Head of caudate nucleus (tissue), 42 donors: ENCODE measurements at regions not wholly inside any gene's neighbourhood (a gene's known extent, or its start where the extent isn't known, plus 50 kb on each side); places are given as distances from the start of the nearest gene placed in this dataset.

Experiments used
- DNase-seq, 42 donors: peaks; one replicate each; pipeline versions ENCODE4 v3.0.0 to v3.0.0-alpha.2; 2020 to 2021; ENCODE audit warnings: mixed read lengths in 7 of 42
- intact Hi-C: fragments of 100-400 bp; cut with DNase I; formaldehyde crosslinking; loops from one replicate; pipeline ENCODE4 v1.15.0; 2022

DNA sequence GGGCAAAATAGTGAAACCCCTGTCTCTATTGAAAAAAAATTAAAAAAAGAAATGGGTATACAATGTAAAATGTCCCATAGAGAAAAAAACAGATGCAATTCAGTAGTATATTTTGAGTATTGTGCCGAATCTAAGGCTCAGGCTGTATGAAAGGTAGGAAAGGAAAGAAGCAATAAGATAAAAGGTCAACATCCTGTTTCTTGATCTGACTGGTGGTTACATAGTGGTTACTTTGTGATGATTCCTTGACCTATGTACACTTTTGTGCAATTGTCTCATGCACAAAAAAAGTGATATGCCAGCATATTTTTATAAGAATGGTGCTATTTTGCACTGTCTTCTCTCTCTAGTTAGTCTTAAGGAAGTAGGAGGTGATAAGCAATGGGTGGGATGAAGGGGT is 1333.7 kb upstream of the TMEFF2 start:
- intact Hi-C loops: no loop called here
- DNase-seq: no peak

DNA sequence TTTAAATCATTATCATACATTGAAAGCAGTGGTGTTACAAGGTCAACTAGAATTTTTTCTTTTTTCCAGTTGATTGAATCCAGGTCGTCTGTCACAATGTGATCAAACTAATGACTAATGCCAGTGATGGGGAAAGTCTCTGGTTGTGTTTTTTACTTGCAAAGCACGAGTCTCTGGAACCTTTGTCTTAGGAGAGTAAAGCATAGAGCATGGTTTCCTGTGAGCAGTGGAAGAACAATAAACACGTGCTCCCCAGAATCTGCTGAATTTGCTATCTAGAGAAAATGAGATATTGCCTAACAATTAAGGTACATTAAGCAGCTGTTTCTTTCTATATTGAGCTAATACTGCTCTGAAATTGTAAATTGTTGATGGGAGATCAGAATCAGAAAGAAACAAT is 1332.4 kb upstream of the TMEFF2 start:
- no peak for DNase-seq
- intact Hi-C loops: no loop called here

DNA sequence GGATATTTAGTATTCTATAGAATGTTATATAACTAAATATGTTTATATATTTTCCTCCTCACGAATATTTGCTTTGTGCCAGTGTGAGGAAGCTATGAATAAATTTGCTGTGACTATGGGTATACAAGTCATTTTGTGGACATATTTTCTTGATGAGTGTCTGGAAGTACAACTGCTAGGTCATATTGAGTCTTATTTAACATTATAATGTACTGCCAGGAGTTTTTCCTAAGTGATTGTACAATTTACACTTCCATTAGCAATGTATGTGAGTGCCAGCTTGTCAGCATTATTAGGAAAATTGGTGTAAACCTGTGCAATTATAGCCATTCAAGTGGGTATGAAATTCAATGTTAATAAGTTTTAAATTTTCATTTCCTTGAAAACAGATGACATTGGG is 1328.9 kb upstream of the TMEFF2 start:
- intact Hi-C loops: no loop called here
- DNase-seq: no peak

DNA sequence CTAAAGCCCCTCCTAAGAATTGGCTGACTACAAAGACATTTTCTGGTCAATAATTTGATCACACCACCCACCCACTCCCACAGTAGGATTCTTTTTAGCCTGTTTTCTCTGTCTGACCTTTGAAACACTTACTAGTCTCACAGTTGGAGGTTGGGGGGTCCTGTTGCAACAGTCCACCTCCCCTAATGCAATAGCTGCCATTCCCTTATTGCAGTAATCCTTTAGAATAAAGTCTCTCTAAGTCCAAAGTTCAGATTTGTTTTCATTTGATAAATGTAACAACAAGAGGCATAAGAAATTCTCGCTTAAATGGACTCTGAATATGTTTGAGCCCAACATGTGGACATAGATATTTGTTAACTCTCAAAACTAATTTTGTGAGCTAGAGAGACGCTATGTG is 1326.8 kb upstream of the TMEFF2 start:
- DNase-seq: no peak
- intact Hi-C loops: no loop called here

DNA sequence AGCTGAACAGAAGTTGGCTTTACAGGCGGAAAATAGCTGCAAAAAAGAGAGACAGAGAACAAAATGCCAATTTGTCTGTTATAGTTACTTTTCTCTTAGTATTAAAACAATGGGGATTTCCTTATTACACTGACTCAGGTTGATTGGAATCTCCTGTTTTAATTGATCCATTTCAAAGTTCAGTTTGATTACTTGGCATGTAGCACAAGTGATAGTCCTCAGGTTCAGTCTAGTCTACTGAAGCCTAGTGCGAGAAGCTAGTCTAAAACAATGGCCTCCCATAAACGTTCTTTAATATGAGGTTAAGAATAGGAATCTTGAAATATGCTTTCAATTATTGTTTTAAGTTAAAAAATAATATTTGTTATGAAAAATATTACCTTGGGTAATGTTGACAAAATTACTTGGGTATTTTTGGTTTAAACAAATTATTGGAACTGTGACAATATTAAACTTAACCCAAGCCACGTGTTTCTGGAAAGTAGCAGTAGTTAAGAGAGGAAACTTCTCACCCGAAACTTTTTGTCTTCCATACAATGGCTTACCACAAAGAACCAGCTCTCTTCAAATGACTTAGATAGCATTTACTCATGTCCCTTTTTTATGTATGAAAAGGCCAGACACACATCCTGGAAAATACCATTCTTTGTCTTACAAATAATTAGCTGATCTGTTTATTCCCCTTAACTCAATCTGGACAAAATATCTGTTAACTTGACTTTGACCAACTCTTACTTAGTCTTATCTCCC is 1326.2 kb upstream of the TMEFF2 start:
- intact Hi-C loops: no loop called here
- DNase-seq: no peak

DNA sequence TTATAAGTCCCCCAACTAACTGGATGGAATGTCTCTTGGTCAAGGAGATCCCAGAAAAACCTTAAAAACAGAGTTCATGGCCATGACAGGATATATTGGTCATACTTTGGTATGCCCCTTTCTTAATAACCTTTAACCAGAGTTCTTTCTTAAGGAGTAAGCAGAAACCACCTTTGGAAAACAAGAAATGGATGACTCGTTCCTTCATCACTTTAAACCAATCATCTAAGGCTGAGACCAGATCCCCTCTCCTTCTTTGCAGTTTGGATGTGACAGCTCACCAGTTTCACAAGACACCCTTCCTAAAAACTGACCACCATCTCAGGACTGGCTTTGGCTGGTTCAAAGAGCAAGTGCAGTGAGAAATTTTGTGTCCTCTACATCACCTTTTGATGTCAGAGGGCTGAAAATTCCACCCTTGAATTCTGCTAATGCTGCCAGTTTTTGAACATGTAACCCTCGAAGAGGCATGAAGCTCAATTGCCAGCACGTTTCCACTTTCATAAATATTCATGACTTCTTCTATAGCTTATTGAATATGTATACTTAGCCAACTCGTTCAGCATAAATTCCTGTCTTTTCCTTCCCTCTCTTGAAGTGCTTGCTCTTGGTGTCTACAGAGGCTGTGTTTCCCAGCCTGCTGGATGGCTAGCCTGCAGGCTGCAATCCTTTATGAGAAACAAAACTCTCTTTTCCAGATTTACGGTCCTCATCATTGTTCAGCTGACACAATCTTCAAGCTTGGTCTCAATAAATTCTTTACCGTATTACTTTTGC is 1323.5 kb upstream of the TMEFF2 start:
- intact Hi-C loops: no loop called here
- DNase-seq: no peak

DNA sequence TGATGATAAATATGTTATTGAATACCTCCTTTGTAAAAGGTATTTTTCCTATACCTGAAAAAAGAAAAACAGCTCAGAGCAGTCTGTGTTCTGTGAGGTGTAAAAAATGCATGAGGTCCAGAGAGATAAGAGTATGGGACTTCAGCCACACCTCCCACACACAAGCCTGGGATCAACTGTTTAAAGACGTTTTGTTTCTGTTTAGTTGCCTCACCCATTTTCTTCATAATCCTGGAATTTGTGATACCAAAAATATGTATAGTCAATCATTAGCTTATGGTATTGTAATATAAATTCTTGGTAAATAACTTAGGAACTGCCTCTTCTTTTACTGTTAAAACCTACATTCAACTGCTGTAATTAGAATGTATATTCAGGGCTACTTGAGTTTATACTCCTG is 1322.9 kb upstream of the TMEFF2 start:
- intact Hi-C loops: no loop called here
- no peak for DNase-seq

DNA sequence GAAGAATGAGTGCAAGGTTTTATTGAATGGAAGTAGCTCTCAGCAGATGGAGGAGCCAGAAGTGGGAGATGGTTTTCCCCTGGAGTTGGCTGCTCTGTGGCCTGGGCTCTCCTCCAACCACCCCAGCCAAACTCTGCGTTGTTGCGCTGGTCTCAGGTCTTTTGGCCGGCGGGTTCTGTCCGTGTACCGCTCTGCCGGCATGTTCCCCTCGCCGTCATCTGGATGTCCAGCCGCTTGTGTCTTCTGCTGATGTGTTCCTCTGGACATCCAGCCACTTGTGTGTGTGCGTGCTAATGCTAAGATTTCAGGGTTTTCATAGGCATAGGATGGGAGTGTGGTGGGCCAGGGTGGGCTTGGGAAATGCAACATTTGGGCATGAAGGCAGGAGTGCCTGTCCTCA is 1311.3 kb upstream of the TMEFF2 start:
- intact Hi-C loops: no loop called here
- no peak for DNase-seq

DNA sequence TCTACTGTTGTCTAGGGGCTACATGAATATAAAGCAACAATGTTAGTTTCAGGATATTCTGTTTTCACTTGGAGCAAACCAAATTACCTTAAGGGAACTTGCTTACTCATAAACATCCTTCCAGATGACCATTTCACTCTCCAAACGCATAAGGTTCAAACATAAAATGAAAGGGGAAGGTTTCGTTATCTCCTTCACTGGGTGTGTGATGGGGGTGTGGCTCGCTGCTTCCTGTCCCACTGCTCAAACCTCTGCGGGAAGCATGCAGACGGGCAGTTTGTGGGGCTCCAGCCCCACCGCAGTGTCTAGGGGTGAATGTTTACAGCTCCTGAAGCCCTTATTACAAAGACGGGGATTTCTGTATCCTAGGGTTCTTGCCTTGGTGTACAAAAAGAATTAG is 1310.9 kb upstream of the TMEFF2 start:
- no peak for DNase-seq
- intact Hi-C loops: no loop called here

DNA sequence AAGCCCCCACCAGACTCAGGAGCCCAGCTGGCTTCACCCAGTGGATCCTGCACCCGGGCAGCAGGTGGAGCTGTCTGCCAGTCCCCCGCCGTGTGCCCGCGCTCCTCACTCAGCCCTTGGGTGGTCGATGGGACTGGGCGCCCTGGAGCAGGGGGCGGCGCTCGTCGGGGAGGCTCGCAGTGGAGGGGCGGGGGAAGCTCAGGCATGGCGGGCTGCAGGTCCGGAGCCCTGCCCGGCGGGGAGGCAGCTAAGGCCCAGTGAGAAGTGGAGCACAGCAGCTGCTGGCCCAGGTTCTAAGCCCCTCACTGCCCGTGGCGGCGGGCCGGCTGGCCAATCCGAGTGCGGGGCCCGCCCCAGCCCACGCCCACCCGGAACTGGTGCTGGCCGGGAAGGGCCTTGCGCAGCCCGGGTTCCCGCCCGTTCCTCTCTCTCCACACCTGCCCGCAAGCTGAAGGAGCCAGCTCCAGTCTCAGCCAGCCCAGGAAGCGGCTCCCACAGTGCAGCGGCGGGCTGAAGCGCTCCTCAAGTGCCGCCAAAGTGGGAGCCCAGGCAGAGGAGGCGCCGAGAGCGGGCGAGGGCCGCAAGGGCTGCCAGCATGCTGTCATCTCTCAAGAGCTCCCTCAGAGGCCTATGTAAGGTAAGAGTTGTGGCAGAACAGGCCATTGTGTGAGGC is 1307.8 kb upstream of the TMEFF2 start:
- no peak for DNase-seq
- intact Hi-C loops: no loop called here

DNA sequence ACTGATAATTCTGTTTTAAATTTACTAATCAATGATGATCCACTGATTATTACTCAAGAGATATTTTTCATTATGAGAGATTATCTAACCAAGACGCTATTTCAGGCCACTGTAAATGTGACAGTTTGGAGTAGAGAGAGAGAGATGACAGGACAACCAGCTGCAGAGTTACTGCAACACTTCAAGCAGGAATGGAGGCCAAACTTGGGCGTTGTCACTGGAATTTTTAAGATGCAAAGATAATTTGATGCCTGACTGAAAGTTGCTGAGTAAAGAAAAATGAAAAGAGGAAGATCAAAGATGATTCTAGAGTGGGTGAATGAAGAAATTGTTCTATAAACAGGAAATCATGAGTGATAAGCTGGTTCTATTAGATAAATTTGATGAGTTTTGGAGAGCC is 1302.1 kb upstream of the TMEFF2 start:
- DNase-seq: no peak
- intact Hi-C loops: no loop called here

DNA sequence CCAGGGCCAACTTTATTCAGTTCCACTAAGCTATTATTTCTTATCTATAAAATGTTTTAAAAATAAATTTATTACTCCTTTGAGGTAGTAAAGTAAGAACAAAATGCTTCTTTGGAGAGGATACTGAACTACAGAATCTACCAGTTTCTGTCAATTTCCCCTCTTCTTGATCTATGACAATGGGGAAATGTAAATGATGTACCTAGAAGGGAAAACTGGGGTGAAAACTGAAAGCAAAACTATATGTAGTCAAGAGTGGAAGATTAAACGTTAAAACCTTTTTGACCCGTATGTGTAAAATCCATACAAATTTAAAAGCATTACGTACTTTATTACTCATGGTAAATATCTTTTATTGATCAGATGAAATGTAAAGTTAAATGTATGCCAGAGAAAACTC is 1287.8 kb upstream of the TMEFF2 start:
- intact Hi-C loops: no loop called here
- DNase-seq: no peak

DNA sequence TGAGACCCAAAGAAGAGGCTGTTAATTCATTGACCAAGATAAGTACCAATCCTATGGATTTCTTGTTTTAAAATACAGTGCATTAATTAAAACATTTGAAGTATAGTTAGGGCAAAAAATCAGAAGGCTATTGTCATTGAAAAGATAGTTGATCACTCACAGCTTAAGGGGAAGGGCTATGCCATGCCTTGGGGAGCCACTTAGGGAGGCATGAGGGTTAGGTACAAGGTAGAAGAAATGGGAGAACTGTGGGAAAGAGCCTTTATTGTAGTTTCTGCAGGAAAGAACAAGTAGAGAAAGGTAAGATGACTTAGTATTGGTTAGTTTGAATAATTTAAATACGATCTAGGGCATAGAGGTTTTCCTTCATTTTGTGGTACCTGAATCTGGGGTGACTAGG is 1285.5 kb upstream of the TMEFF2 start:
- no peak for DNase-seq
- intact Hi-C loops: no loop called here

DNA sequence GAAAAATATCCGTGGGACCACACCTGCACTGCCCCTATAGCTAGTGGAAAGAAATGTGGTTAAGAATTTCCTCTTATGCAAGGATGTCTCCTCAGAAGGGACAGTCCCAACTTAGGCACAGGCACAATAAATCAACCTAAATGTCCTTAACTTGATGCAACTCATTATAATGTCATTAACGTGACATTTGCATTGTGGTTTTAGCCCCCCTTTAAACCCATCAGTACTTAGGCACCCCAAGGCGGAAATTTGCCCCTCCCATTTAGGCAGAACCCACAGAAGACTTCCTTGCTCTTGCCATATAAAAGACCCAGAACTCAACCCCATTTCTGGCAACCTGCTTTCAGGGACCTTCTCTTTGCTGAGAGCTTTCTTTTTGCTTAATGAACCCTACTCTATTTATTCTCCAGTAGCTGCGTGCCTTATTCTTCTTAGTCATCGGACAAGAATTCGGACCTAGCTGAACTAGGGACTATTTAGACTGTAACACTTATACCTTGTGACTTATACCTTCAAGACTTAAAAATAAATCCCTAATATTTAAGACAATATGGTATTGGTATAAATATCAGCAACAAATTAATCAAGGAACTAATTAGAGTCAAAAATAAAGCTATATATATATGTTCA is 1281.6 kb upstream of the TMEFF2 start:
- intact Hi-C loops: no loop called here
- DNase-seq: no peak

DNA sequence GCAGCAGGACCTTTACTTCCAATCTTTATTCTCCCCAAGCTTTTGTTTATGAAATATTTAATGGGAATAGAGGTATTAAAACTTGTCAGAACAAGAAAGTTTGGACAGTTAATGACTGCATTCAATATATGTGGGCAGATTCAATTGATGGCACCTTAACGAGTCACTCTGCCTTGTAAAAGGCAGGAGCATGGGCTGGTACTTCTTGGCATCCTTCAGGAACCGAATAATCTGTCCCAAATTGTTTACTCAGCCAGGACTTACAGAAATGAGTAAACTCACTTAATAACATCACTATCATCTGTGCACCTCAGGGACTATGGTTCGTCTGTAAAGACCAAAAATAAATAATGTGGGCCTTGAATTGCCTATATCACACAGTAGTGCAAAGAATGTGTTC is 1280.3 kb upstream of the TMEFF2 start:
- intact Hi-C loops: no loop called here
- no peak for DNase-seq

DNA sequence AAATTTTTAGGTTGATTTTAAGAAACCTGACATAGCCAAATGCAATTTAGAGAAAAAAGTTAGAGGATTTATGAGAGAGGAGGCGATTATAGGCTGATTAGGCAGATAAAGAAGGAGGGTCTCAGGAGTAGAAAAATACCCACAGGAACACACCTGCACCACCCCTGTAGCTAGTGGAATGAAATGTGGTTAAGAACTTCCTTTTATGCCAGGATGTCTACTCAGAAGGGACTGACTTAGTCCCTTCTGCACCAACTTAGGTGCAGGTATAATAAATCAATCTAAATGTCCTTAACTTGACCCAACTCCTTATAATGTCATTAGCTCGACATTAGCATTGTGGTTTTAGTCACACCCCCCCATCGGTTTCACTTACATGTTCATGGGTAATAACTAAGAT is 1274.5 kb upstream of the TMEFF2 start:
- no peak for DNase-seq
- intact Hi-C loops: no loop called here

DNA sequence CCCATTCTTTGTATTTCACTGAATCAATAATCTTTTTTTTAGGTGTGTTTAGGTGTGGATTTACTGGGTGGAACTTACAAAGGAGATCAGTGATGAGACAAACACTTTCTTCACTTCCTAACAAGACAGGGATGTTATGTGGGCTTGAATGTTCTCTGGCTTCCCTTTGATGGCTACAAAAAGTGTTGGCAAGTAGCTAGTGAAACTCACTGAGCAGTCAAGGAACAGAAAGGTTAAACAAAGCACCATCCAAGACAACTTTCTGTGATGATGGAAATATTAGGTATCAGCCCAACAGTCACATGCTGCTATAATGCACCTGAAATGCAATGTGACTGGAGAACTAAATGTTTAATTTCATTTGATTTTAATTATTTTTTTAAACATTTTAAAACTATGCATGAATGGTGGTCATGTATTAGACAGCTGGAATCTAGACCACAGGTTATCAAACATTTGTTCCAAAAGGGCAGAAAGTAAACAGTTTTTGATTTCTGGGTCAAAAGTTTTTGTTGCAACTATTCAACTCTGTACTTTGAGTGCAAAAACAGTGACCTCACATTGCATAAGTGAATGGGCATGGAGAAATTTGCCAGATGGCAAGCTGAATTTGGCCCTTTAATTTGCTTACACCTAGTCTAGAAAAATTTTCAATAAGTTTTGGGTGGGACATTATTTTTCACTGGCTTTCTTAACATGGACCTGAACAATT is 1272.7 kb upstream of the TMEFF2 start:
- intact Hi-C loops: no loop called here
- no peak for DNase-seq

DNA sequence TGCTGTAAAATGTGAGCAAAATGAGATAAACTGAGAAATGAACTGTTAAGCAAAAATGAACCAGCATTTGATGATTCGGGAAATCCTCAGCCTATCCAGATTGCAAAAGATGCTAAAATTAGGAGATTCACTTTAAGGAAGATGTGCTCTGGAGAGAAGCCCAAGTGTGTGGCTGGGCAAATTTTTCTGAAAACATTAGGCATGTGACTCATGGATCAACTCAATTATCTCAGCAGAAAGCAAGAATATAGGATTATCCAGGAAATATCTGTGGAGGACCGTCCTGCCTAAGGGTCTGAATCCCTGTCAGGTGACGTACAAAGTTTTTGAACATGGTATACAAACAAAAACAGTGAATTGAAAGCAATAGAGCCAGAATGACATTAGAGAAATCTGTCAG is 1268.3 kb upstream of the TMEFF2 start:
- DNase-seq: no peak
- intact Hi-C loops: no loop called here

DNA sequence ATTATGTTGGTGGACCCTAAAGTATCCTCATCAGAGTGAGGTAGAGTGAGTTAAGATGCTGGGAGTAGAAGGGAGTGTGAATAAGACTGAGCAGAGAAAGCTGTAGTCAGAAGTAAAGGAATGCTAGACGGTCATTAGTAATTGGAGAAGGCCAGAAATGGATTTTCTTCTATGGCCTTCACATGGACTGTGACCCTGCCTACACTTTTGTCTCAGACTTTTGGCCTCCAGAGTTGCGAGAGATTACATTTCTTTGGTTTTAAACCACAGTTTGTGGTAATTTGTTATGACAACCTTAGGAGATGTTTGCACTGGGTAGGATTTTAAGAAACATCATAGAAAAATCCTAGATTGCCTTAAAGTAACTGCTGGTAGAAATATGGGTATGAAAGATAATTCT is 1267.7 kb upstream of the TMEFF2 start:
- intact Hi-C loops: no loop called here

More for the DNA sequence above, 1267.7 kb upstream of the TMEFF2 start:
- DNase-seq: no peak
